ENCODE measurements at regions not wholly inside any gene's neighbourhood (a gene's known extent, or its start where the extent isn't known, plus 50 kb on each side); places are given as distances from the start of the nearest gene placed in this dataset.

GRCh38 chr2:23246992-23247683, 137.8 kb upstream of the KLHL29 start:
- TF ChIP-seq, protein P1, sequence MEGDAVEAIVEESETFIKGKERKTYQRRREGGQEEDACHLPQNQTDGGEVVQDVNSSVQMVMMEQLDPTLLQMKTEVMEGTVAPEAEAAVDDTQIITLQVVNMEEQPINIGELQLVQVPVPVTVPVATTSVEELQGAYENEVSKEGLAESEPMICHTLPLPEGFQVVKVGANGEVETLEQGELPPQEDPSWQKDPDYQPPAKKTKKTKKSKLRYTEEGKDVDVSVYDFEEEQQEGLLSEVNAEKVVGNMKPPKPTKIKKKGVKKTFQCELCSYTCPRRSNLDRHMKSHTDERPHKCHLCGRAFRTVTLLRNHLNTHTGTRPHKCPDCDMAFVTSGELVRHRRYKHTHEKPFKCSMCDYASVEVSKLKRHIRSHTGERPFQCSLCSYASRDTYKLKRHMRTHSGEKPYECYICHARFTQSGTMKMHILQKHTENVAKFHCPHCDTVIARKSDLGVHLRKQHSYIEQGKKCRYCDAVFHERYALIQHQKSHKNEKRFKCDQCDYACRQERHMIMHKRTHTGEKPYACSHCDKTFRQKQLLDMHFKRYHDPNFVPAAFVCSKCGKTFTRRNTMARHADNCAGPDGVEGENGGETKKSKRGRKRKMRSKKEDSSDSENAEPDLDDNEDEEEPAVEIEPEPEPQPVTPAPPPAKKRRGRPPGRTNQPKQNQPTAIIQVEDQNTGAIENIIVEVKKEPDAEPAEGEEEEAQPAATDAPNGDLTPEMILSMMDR (IDR thresholded peaks at IDR 0.05; ENCODE audit: low read depth, low read length) = no peak
- Histone ChIP-seq H3K27me3 (no peaks in the 10 kb centered on the region), H3K9me3 (no peaks in the 10 kb centered on the region), H3K4me1 (no peaks in the 10 kb centered on the region), H3K36me3 (no peaks in the 10 kb centered on the region), H3K4me3 (ENCODE audit: low read depth, low read length) (no peak overlapping the region)
- no peak for DNase-seq

GRCh38 chr2:23248667-23249066, 136.3 kb upstream of the KLHL29 start:
- Histone ChIP-seq H3K4me3 (ENCODE audit: low read depth, low read length) (no peak overlapping the region), H3K4me1 (no peaks in the 10 kb centered on the region), H3K9me3 (no peaks in the 10 kb centered on the region), H3K36me3 (no peaks in the 10 kb centered on the region), H3K27me3 (no peaks in the 10 kb centered on the region)
- DNase-seq = no peak
- TF ChIP-seq, protein P1 (IDR thresholded peaks at IDR 0.05; ENCODE audit: low read depth, low read length) = no peak

DNA sequence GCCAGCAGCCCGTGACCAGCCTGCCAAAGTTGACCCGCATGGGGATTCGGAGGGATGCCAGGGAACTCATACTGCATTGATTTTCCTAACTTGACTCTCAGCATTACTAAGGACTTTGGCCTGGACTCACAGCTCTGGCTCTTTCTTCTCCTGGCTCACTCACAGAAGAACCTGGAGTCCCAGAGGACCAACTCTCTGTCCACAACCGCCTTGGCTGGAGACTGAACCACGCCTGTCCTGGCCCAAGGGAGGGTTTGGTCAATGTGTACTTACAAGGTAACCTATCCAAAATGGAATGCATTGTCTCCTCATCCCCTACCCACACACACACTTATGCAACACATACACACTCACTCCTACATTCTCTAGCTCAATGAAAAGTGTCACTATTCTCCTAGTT, 135.6 kb upstream of the KLHL29 start:
- TF ChIP-seq, protein P1 (IDR thresholded peaks at IDR 0.05; ENCODE audit: low read depth, low read length) = no peak
- no peak overlapping the region for H3K4me3 ChIP-seq (ENCODE audit: low read depth, low read length)
- no peaks in the 10 kb centered on the region for H3K9me3 ChIP-seq
- H3K27me3 ChIP-seq = no peaks in the 10 kb centered on the region
- H3K4me1 ChIP-seq = no peaks in the 10 kb centered on the region
- H3K36me3 ChIP-seq = no peaks in the 10 kb centered on the region
- no peak for DNase-seq

DNA sequence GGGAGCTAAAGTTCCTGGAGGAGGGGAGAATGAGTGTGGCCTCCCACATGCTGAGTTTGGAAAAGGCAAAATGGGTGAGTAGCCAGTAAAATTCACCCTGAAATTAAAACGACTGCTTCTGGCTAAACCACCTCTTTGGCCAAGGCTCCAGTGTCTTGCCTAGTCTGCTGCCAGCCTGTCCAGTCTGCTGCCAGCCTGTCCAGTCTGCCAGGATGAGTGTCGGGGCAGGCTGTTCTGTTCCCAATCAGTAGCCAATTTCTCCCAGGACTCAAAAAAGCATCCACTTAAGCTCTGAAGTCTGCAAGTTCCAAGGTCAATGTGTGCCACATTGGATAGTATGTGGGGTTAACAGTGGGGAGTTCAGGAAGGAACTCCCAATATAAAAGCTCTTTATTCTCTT, 134.6 kb upstream of the KLHL29 start:
- Histone ChIP-seq H3K27me3 (no peaks in the 10 kb centered on the region), H3K4me1 (no peaks in the 10 kb centered on the region), H3K4me3 (ENCODE audit: low read depth, low read length) (no peak overlapping the region), H3K36me3 (no peaks in the 10 kb centered on the region), H3K9me3 (no peaks in the 10 kb centered on the region)
- TF ChIP-seq, protein P1 (IDR thresholded peaks at IDR 0.05; ENCODE audit: low read depth, low read length) = no peak
- no peak for DNase-seq

- H3K4me1 ChIP-seq = no peaks in the 10 kb centered on the region
- no peaks in the 10 kb centered on the region for H3K9me3 ChIP-seq
- H3K4me3 ChIP-seq (ENCODE audit: low read depth, low read length) = no peak overlapping the region
- no peaks in the 10 kb centered on the region for H3K27me3 ChIP-seq
- H3K36me3 ChIP-seq = no peaks in the 10 kb centered on the region
- TF ChIP-seq, protein P1 (IDR thresholded peaks at IDR 0.05; ENCODE audit: low read depth, low read length) = no peak
- no peak for DNase-seq
These were observed 128.3 kb upstream of the KLHL29 start for GRCh38 chr2:23256643-23257042.

DNA sequence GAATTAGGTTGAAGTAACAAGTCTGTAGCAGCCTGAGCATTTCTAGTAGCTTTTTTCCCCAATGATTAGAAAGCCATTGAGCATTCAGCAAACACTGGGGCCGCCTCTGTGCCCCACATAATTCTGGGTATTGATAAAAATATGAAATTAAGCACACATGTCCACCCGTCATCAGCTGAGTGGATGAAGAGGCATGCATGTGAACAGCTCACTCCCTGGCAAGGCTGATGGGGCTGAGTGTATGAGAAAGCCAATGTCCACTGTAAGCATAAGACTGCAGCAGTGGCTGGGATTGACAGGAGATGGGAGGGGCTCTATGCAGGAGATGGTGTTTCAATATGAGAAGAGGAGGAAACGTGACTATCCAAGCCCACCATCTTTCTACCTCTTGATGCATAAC, 124.4 kb upstream of the KLHL29 start:
- no peaks in the 10 kb centered on the region for H3K27me3 ChIP-seq
- no peak for DNase-seq
- H3K9me3 ChIP-seq = no peaks in the 10 kb centered on the region
- no peak overlapping the region for H3K4me3 ChIP-seq (ENCODE audit: low read depth, low read length)
- TF ChIP-seq, protein P1 (IDR thresholded peaks at IDR 0.05; ENCODE audit: low read depth, low read length) = no peak
- no peaks in the 10 kb centered on the region for H3K4me1 ChIP-seq
- H3K36me3 ChIP-seq = no peaks in the 10 kb centered on the region

Measured in BE2C (cell line).